Natural killer cell (primary cell): ENCODE measurements at regions not wholly inside any gene's neighbourhood (a gene's known extent, or its start where the extent isn't known, plus 50 kb on each side); places are given as distances from the start of the nearest gene placed in this dataset.

Source experiments
- ATAC-seq, 3 donors: fragments of 150-1000 bp in 2 of 3; fragments of 200-7000 bp in 1 of 3; cut with Tn5 transposase; 1 replicate in 1 of 3; 2 replicates in 2 of 3; pipeline ENCODE4 v1.10.0; 2021; ENCODE audit warnings: mild to moderate bottlenecking in 2 of 3, moderate library complexity in 2 of 3
- DNase-seq, 2 donors: peaks; one replicate each; pipeline versions ENCODE4 v3.0.0 to v3.0.0-alpha.2; 2013 to 2021; ENCODE audit warnings: mixed read lengths in 1 of 2
- H3K27ac ChIP-seq: one replicate; pipeline ENCODE4 v1.5.1; 2013; ENCODE audit warnings: mild to moderate bottlenecking, low read length
- H3K27me3 ChIP-seq: one replicate; pipeline ENCODE4 v1.6.1; 2013; ENCODE audit warnings: low read length; ENCODE audit not compliant: control insufficient read depth, insufficient read depth
- H3K36me3 ChIP-seq: one replicate; pipeline ENCODE4 v1.6.1; 2013; ENCODE audit warnings: low read length; ENCODE audit not compliant: control insufficient read depth, insufficient read depth
- H3K4me1 ChIP-seq: one replicate; pipeline ENCODE4 v1.6.1; 2013; ENCODE audit warnings: low read length; ENCODE audit not compliant: control insufficient read depth, insufficient read depth
- H3K4me3 ChIP-seq: one replicate; pipeline ENCODE4 v1.5.1; 2013; ENCODE audit warnings: low read length
- H3K9me3 ChIP-seq: one replicate; pipeline ENCODE4 v1.6.1; 2013; ENCODE audit warnings: low read length; ENCODE audit not compliant: control insufficient read depth, insufficient read depth
- H3K27ac Mint-ChIP-seq, 2 donors: one replicate each; pipeline ENCODE4 v1.8.0; 2022; ENCODE audit warnings: mild to moderate bottlenecking in 2 of 2, mixed read lengths in 2 of 2, moderate library complexity in 1 of 2
- H3K27me3 Mint-ChIP-seq, 2 donors: one replicate each; pipeline ENCODE4 v1.8.0; 2022; ENCODE audit warnings: low read depth in 2 of 2, mixed read lengths in 2 of 2
- H3K36me3 Mint-ChIP-seq: one replicate; pipeline ENCODE4 v1.8.0; 2022; ENCODE audit warnings: mixed read lengths
- H3K4me1 Mint-ChIP-seq, 2 donors: one replicate each; pipeline ENCODE4 v1.8.0; 2022; ENCODE audit warnings: mixed read lengths in 2 of 2
- H3K4me3 Mint-ChIP-seq: one replicate; pipeline ENCODE4 v1.8.0; 2022; ENCODE audit warnings: mild to moderate bottlenecking, moderate library complexity, mixed read lengths
- H3K9me3 Mint-ChIP-seq, 2 donors: one replicate each; pipeline ENCODE4 v1.8.0; 2022; ENCODE audit warnings: mixed read lengths in 2 of 2
- WGBS: methylation state at CpG from one replicate; pipeline ENCODE4 v1.1.7; 2013; ENCODE audit warnings: missing lambda C conversion rate; ENCODE audit not compliant: insufficient coverage; 5-methylcytosine and 5-hydroxymethylcytosine counted together
- intact Hi-C: fragments of 100-400 bp; cut with micrococcal nuclease; formaldehyde crosslinking; loops from one replicate; pipeline ENCODE4 v1.14.2; 2022
- TF ChIP-seq, protein P1 (sequence below): fragments of 200-600 bp; IDR thresholded peaks from one replicate; pipeline ENCODE4 v1.8.0; 2022; ENCODE audit warnings: antibody characterized with exemption

DNA sequence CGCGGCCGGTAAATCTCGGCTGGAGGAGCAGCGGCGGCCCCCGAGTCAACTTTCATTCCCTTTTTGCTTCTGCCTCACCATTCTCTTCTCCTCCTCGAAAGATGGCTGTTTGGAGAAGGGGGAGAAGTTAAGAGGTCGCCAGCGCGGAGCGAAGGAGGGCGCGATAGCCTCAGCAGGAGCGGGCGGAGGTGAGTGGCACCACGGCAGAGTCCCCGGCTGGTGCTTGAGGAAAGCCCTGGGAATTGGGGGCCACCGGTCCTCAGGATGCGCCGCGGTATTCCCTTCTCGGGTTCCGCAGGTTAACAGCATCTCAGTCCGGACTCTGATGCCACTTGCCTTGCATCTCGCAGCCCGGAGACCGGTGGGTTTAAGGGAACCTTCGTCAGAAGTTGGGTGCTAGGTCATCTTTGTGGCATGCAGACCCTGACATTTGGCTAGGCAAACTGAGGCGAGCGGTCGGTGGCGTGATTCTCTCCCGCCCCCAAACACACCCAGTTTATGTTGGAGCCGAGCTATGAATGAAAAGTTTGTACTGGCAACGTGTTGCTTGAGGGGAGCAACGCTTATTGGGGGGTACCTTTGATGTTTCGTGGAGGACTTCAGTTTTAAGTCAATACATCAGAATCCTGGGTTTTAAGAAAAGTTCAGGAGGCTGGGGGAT, 59.5 kb upstream of the PRPS1L1 start:
- H3K9me3 Mint-ChIP-seq = peaks cover 0 to 2% of the 10 kb centered on the region in 2 donors
- WGBS = 28% methylated on average over 38 of the region's 38 CpGs
- Histone ChIP-seq H3K27me3 (peaks cover 15% of the 10 kb centered on the region), H3K4me1 (peaks cover 7% of the 10 kb centered on the region), H3K27ac (no peak overlapping the region), H3K36me3 (no peaks in the 10 kb centered on the region), H3K9me3 (peaks cover 5% of the 10 kb centered on the region), H3K4me3 (no peak overlapping the region)
- peaks cover 7 to 12% of the 10 kb centered on the region in 2 donors for H3K4me1 Mint-ChIP-seq
- intact Hi-C loops = no loop called here
- DNase-seq = no peak
- peaks cover 33 to 49% of the 10 kb centered on the region in 2 donors for H3K27me3 Mint-ChIP-seq
- H3K4me3 Mint-ChIP-seq = peak overlapping the region; percentile 81
- H3K27ac Mint-ChIP-seq = no peak overlapping the region
- peaks cover 7% of the 10 kb centered on the region for H3K36me3 Mint-ChIP-seq
- peak in 1 of 3 donors; percentile 17 for ATAC-seq
- TF ChIP-seq, protein P1, sequence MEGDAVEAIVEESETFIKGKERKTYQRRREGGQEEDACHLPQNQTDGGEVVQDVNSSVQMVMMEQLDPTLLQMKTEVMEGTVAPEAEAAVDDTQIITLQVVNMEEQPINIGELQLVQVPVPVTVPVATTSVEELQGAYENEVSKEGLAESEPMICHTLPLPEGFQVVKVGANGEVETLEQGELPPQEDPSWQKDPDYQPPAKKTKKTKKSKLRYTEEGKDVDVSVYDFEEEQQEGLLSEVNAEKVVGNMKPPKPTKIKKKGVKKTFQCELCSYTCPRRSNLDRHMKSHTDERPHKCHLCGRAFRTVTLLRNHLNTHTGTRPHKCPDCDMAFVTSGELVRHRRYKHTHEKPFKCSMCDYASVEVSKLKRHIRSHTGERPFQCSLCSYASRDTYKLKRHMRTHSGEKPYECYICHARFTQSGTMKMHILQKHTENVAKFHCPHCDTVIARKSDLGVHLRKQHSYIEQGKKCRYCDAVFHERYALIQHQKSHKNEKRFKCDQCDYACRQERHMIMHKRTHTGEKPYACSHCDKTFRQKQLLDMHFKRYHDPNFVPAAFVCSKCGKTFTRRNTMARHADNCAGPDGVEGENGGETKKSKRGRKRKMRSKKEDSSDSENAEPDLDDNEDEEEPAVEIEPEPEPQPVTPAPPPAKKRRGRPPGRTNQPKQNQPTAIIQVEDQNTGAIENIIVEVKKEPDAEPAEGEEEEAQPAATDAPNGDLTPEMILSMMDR = no peak

DNA sequence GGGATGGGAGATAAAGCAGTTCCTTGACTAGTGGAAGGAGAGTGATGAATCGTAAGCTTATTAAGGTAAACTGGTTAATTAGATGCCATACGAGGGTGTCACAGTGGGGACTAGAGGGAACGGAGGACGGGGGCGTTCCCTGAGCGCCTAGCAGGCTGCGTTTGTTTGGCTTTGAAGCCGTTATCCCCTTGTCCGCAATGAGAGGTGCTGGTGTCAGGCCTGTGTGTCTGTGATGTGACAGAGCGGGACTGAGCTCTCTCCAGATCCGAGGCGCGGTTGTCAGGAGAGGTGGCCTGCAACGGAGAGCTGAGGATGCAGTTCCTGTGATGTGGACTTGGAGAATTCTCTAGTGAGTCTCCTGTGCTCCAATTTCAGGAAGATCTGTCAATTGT, 60.0 kb upstream of the PRPS1L1 start:
- H3K9me3 Mint-ChIP-seq = peaks cover 0 to 2% of the 10 kb centered on the region in 2 donors
- no peak overlapping the region for H3K27ac Mint-ChIP-seq
- peaks cover 15% of the 10 kb centered on the region for H3K27me3 ChIP-seq
- H3K4me3 ChIP-seq = no peak overlapping the region
- H3K4me1 Mint-ChIP-seq = peaks cover 7 to 12% of the 10 kb centered on the region in 2 donors
- no peak overlapping the region for H3K27ac ChIP-seq
- DNase-seq = no peak
- peaks cover 7% of the 10 kb centered on the region for H3K4me1 ChIP-seq
- TF ChIP-seq, protein P1 = no peak
- H3K27me3 Mint-ChIP-seq = peaks cover 33 to 49% of the 10 kb centered on the region in 2 donors
- intact Hi-C loops = no loop called here
- H3K36me3 Mint-ChIP-seq = peaks cover 7% of the 10 kb centered on the region
- no peaks in the 10 kb centered on the region for H3K36me3 ChIP-seq
- peak overlapping the region; percentile 81 for H3K4me3 Mint-ChIP-seq
- ATAC-seq = no peak
- WGBS = 92% methylated on average over 14 of the region's 14 CpGs
- H3K9me3 ChIP-seq = peaks cover under 1% of the 10 kb centered on the region

DNA sequence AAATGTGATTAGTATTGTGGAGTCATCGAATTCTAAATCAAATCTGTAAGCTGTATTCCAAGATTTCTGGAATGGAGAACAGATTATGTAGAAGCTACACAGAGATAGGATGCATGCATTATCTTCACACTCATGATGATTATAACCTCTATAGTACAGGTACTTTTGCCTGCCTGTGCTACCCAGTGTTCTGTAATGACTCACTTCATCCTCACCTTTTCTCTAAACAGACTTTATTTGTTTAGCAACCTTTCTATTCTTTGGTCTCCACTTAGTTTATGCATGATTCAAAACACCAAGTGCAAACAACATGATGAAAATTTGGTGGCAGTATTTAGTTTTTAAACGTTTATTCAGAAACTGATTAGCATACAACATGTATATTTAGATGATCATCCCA, 68.4 kb upstream of the PRPS1L1 start:
- ATAC-seq (no peak), DNase-seq (no peak)
- H3K9me3 Mint-ChIP-seq = peaks cover 1 to 3% of the 10 kb centered on the region in 2 donors
- 82% methylated on average over 2 of the region's 2 CpGs for WGBS
- H3K4me1 Mint-ChIP-seq = no peaks in the 10 kb centered on the region
- Histone ChIP-seq H3K4me3 (no peak overlapping the region), H3K27me3 (no peaks in the 10 kb centered on the region), H3K36me3 (no peaks in the 10 kb centered on the region), H3K9me3 (no peaks in the 10 kb centered on the region), H3K4me1 (no peaks in the 10 kb centered on the region), H3K27ac (no peak overlapping the region)
- H3K4me3 Mint-ChIP-seq = no peak overlapping the region
- H3K36me3 Mint-ChIP-seq = no peaks in the 10 kb centered on the region
- H3K27me3 Mint-ChIP-seq = peaks cover 0 to under 1% of the 10 kb centered on the region in 2 donors
- no peak overlapping the region for H3K27ac Mint-ChIP-seq
- TF ChIP-seq, protein P1 = no peak
- intact Hi-C loops = no loop called here

DNA sequence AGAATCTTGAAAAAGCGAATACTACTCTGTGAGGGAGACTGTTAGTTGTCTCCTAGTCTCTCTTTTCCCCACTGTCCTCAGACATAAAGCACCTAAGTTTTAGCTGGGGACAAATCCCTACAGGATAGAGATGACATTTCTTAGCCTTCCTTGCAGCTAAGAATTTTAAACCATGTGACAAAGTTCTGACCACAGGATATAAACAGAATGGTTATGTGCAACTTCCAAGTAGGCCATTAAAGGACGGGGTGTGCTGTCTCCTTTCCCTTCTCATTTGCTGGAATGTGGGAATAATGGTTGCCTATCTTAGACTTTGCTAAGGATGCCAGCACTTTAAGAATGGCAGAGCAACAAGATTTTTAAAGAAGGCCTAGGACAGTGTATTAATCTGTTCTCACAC, 74.9 kb upstream of the PRPS1L1 start:
- ATAC-seq = no peak
- Mint-ChIP-seq H3K27ac (no peak overlapping the region), H3K36me3 (no peaks in the 10 kb centered on the region), H3K27me3 (peaks cover 0 to 3% of the 10 kb centered on the region in 2 donors), H3K4me3 (no peak overlapping the region), H3K4me1 (no peaks in the 10 kb centered on the region), H3K9me3 (peaks cover 2 to 3% of the 10 kb centered on the region in 2 donors)
- Histone ChIP-seq H3K36me3 (no peaks in the 10 kb centered on the region), H3K9me3 (no peaks in the 10 kb centered on the region), H3K4me1 (no peaks in the 10 kb centered on the region), H3K27ac (no peak overlapping the region), H3K4me3 (no peak overlapping the region), H3K27me3 (no peaks in the 10 kb centered on the region)
- no peak for DNase-seq
- intact Hi-C loops = no loop called here
- 92% methylated on average over 1 of the region's 2 CpGs for WGBS
- TF ChIP-seq, protein P1 = no peak
